H1 (cell line): ENCODE measurements at regions not wholly inside any gene's neighbourhood (a gene's known extent, or its start where the extent isn't known, plus 50 kb on each side); places are given as distances from the start of the nearest gene placed in this dataset.

Experiments used
- CTCF ChIA-PET: fragments of 300-600 bp; sonication (Branson Sonifier 250); formaldehyde crosslinking; loops from one replicate; lab custom pipeline; 2021; ENCODE audit not compliant: partially characterized antibody; lab: Charles Lee
- POLR2A ChIA-PET: fragments of 300-600 bp; sonication (Branson Sonifier 250); formaldehyde crosslinking; loops from one replicate; lab custom pipeline; 2021; ENCODE audit warnings: inconsistent platforms; ENCODE audit not compliant: partially characterized antibody; lab: Charles Lee
- DNase-seq, 2 experiments: peaks; one replicate each; pipeline versions ENCODE4 v3.0.0 to v3.0.0-alpha.2; 2010 to 2022; ENCODE audit warnings: low spot score in 2 of 2, low read depth in 1 of 2, mixed read lengths in 1 of 2
- FAIRE-seq: peaks from 2 replicates; lab custom pipeline; 2011; peaks lifted over from hg19 to GRCh38; lab: Jason Lieb, UNC
- H2AFZ ChIP-seq: 2 replicates; pipeline ENCODE4 v1.8.1; 2012; ENCODE audit warnings: low read length, inconsistent platforms
- H2AK5ac ChIP-seq: 2 replicates; pipeline ENCODE4 v1.6.1; 2013; ENCODE audit warnings: low read depth, low read length
- H2BK120ac ChIP-seq: replicated peaks from 2 replicates; pipeline ENCODE3; 2013; ENCODE audit warnings: low read depth, low read length, inconsistent platforms
- H2BK12ac ChIP-seq: 2 replicates; pipeline ENCODE4 v1.6.1; 2013; ENCODE audit warnings: low read depth, low read length
- H2BK15ac ChIP-seq: 2 replicates; pipeline ENCODE4 v1.6.1; 2013; ENCODE audit warnings: low read length
- H2BK20ac ChIP-seq: 2 replicates; pipeline ENCODE4 v1.6.1; 2013; ENCODE audit warnings: low read length
- H2BK5ac ChIP-seq: 2 replicates; pipeline ENCODE4 v1.6.1; 2013; ENCODE audit warnings: low read depth, low read length
- H3K14ac ChIP-seq: 2 replicates; pipeline ENCODE4 v1.6.1; 2013; ENCODE audit warnings: inconsistent platforms; ENCODE audit not compliant: insufficient read length
- H3K18ac ChIP-seq: 2 replicates; pipeline ENCODE4 v1.6.1; 2013; ENCODE audit warnings: low read length; ENCODE audit errors: extremely low read depth
- H3K23ac ChIP-seq: 2 replicates; pipeline ENCODE4 v1.6.1; 2013; ENCODE audit warnings: inconsistent platforms; ENCODE audit not compliant: insufficient read length
- H3K23me2 ChIP-seq: 2 replicates; pipeline ENCODE4 v1.6.1; 2013; ENCODE audit warnings: low read depth, low read length
- H3K27ac ChIP-seq: 2 replicates; pipeline ENCODE4 v1.6.1; 2011; ENCODE audit warnings: low read depth, low read length, inconsistent platforms
- H3K27me3 ChIP-seq, 4 experiments: replicated peaks in 1 of 4; 1 replicate in 1 of 4; 2 replicates in 3 of 4; pipeline versions ENCODE4 v1.6.1 to v1.8.1; 2011 to 2013; ENCODE audit warnings: low read length in 3 of 4, mild to moderate bottlenecking in 3 of 4, inconsistent platforms in 2 of 4, mixed read lengths in 2 of 4, moderate library complexity in 1 of 4; ENCODE audit not compliant: control insufficient read depth in 3 of 4, insufficient read depth in 3 of 4; ENCODE audit errors: extremely low read depth in 1 of 4
- H3K36me3 ChIP-seq, 4 experiments: 2 replicates each; pipeline versions ENCODE4 v1.6.1 to v1.8.1; 2011 to 2013; ENCODE audit warnings: mild to moderate bottlenecking in 4 of 4, low read length in 3 of 4, moderate library complexity in 2 of 4, control low read depth in 1 of 4, inconsistent platforms in 1 of 4; ENCODE audit not compliant: insufficient read depth in 4 of 4, control insufficient read depth in 2 of 4
- H3K4ac ChIP-seq: replicated peaks from 2 replicates; pipeline ENCODE3; 2013; ENCODE audit warnings: low read length, low read depth, mixed read lengths, inconsistent platforms; ENCODE audit not compliant: insufficient read length
- H3K4me1 ChIP-seq, 4 experiments: replicated peaks in 1 of 4; 1 replicate in 1 of 4; 2 replicates in 3 of 4; pipeline versions ENCODE4 v1.6.1 to v1.8.1; 2011 to 2013; ENCODE audit warnings: low read length in 3 of 4, inconsistent platforms in 2 of 4, mixed read lengths in 1 of 4; ENCODE audit not compliant: insufficient read depth in 4 of 4, control insufficient read depth in 3 of 4
- H3K4me2 ChIP-seq, 2 experiments: 2 replicates each; pipeline versions ENCODE4 v1.6.1 to v1.8.1; 2011 to 2013; ENCODE audit warnings: low read depth in 2 of 2, low read length in 2 of 2, control low read depth in 1 of 2, inconsistent platforms in 1 of 2, mild to moderate bottlenecking in 1 of 2; ENCODE audit not compliant: insufficient read depth in 1 of 2
- H3K4me3 ChIP-seq, 4 experiments: fragments of 200-600, 300-600 bp in 1 of 4; sonication (generic), shearing (Covaris generic), sonication (Bioruptor Twin) in 1 of 4; 2 replicates each; pipeline versions ENCODE4 v1.5.1 to v1.8.1; 2011 to 2016; ENCODE audit warnings: low read length in 4 of 4, low read depth in 3 of 4, control low read depth in 2 of 4, inconsistent platforms in 2 of 4, mild to moderate bottlenecking in 2 of 4, mixed read lengths in 1 of 4, moderate library complexity in 1 of 4; ENCODE audit not compliant: insufficient read depth in 2 of 4; ENCODE audit errors: extremely low read depth in 1 of 4
- H3K56ac ChIP-seq: replicated peaks from 2 replicates; pipeline ENCODE3; 2013; ENCODE audit warnings: low read depth, mild to moderate bottlenecking, mixed read lengths, low read length, inconsistent platforms; ENCODE audit not compliant: insufficient read length
- H3K79me1 ChIP-seq: 2 replicates; pipeline ENCODE4 v1.6.1; 2013; ENCODE audit warnings: low read depth, low read length, control low read depth
- H3K79me2 ChIP-seq, 2 experiments: 2 replicates each; pipeline versions ENCODE4 v1.6.1 to v1.8.1; 2012 to 2013; ENCODE audit warnings: low read length in 2 of 2, mild to moderate bottlenecking in 2 of 2, inconsistent platforms in 1 of 2; ENCODE audit not compliant: insufficient read depth in 2 of 2, control insufficient read depth in 1 of 2
- H3K9ac ChIP-seq, 4 experiments: replicated peaks in 1 of 4; 1 replicate in 1 of 4; 2 replicates in 3 of 4; pipeline versions ENCODE4 v1.6.1 to v1.8.1; 2011 to 2013; ENCODE audit warnings: low read depth in 3 of 4, low read length in 3 of 4, control low read depth in 2 of 4, mild to moderate bottlenecking in 2 of 4, moderate library complexity in 2 of 4, inconsistent platforms in 1 of 4; ENCODE audit errors: extremely low read depth in 1 of 4
- H3K9me3 ChIP-seq, 2 experiments: 2 replicates each; pipeline versions ENCODE4 v1.6.1 to v1.8.1; 2012 to 2013; ENCODE audit warnings: mild to moderate bottlenecking in 2 of 2, moderate library complexity in 2 of 2, control low read depth in 1 of 2, inconsistent platforms in 1 of 2, low read depth in 1 of 2, low read length in 1 of 2, mixed read lengths in 1 of 2; ENCODE audit not compliant: insufficient read depth in 2 of 2
- H4K20me1 ChIP-seq, 2 experiments: replicated peaks in 1 of 2; 2 replicates each; pipeline versions ENCODE3 to v1.8.1; 2011 to 2013; ENCODE audit warnings: inconsistent platforms in 2 of 2, low read length in 2 of 2, mild to moderate bottlenecking in 1 of 2; ENCODE audit not compliant: insufficient read depth in 2 of 2, control insufficient read depth in 1 of 2
- H4K5ac ChIP-seq: 2 replicates; pipeline ENCODE4 v1.6.1; 2013; ENCODE audit warnings: low read length, low read depth, mixed read lengths, inconsistent platforms; ENCODE audit not compliant: insufficient read length
- H4K8ac ChIP-seq: 2 replicates; pipeline ENCODE4 v1.8.0; 2013; ENCODE audit warnings: mild to moderate bottlenecking, moderate library complexity, low read length, inconsistent platforms; ENCODE audit not compliant: insufficient read depth; ENCODE audit errors: extremely low read depth
- H4K91ac ChIP-seq: replicated peaks from 2 replicates; pipeline ENCODE3; 2013; ENCODE audit warnings: low read length, mixed read lengths, inconsistent platforms; ENCODE audit not compliant: insufficient read length
- BACH1 ChIP-seq: IDR thresholded peaks from 2 replicates; pipeline ENCODE4 v1.6.1; 2012; ENCODE audit warnings: low read length, improper control_type of control experiment
- BCL11A ChIP-seq, 2 experiments: IDR thresholded peaks; one replicate each; pipeline ENCODE4 v1.6.1; 2011; ENCODE audit warnings: low read depth in 2 of 2, low read length in 2 of 2, mild to moderate bottlenecking in 2 of 2
- CBX5 ChIP-seq: fragments of 300-800, 300-1000 bp; sonication (generic); IDR thresholded peaks from 2 replicates; pipeline ENCODE4 v1.7.1; 2016; ENCODE audit warnings: antibody characterized with exemption, low read length, low read depth
- CHD2 ChIP-seq: IDR thresholded peaks from 2 replicates; pipeline ENCODE4 v1.6.1; 2012; ENCODE audit warnings: low read length, improper control_type of control experiment
- EP300 ChIP-seq, 2 experiments: IDR thresholded peaks; 1 replicate in 1 of 2; 2 replicates in 1 of 2; pipeline ENCODE4 v1.6.1; 2011 to 2012; ENCODE audit warnings: low read depth in 2 of 2, low read length in 2 of 2, mild to moderate bottlenecking in 2 of 2, borderline replicate concordance in 1 of 2, inconsistent platforms in 1 of 2, moderate library complexity in 1 of 2
- KDM5A ChIP-seq: fragments of 200-600 bp; IDR thresholded peaks from 2 replicates; pipeline ENCODE4 v1.7.1; 2012; ENCODE audit warnings: mild to moderate bottlenecking, low read length, inconsistent platforms, mixed read lengths
- NRF1 ChIP-seq: IDR thresholded peaks from 2 replicates; pipeline ENCODE4 v1.6.1; 2011; ENCODE audit warnings: mild to moderate bottlenecking, low read depth, low read length, improper control_type of control experiment
- PHF8 ChIP-seq: fragments of 200-600 bp; sonication (generic); conservative IDR thresholded peaks from 2 replicates; pipeline ENCODE4 v1.7.1; 2012; ENCODE audit warnings: low read depth, mild to moderate bottlenecking, inconsistent platforms, low read length, moderate library complexity
- POLR2A ChIP-seq, 2 experiments: IDR thresholded peaks; 1 replicate in 1 of 2; 2 replicates in 1 of 2; pipeline ENCODE4 v1.6.1; 2011; ENCODE audit warnings: low read depth in 2 of 2, low read length in 2 of 2, mild to moderate bottlenecking in 2 of 2; ENCODE audit errors: control extremely low read depth in 1 of 2
- RBBP5 ChIP-seq: IDR thresholded peaks from 2 replicates; pipeline ENCODE4 v1.7.1; 2012; ENCODE audit warnings: low read depth, mild to moderate bottlenecking, inconsistent platforms, low read length, moderate library complexity, borderline replicate concordance
- SP2 ChIP-seq: IDR thresholded peaks from 2 replicates; pipeline ENCODE4 v1.6.1; 2012; ENCODE audit warnings: mild to moderate bottlenecking, low read length, inconsistent platforms
- SP4 ChIP-seq: IDR thresholded peaks from 2 replicates; pipeline ENCODE4 v1.6.1; 2012; ENCODE audit warnings: low read length, inconsistent platforms
- SRF ChIP-seq: IDR thresholded peaks from 2 replicates; pipeline ENCODE4 v1.6.1; 2011; ENCODE audit warnings: mild to moderate bottlenecking, low read depth, low read length, moderate library complexity
- TCF12 ChIP-seq: IDR thresholded peaks from 2 replicates; pipeline ENCODE4 v1.6.1; 2011; ENCODE audit warnings: low read depth, mild to moderate bottlenecking, low read length
- TEAD4 ChIP-seq: IDR thresholded peaks from 2 replicates; pipeline ENCODE4 v1.6.1; 2012; ENCODE audit warnings: low read depth, low read length, inconsistent platforms, mixed read lengths
- WGBS, 2 experiments: shearing (Covaris generic) in 1 of 2; methylation state at CpG; one replicate each; pipeline versions ENCODE4 v1.1.6 to v1.1.7; 2013 to 2015; ENCODE audit warnings: low lambda C conversion rate in 2 of 2, mixed read lengths in 2 of 2, inconsistent platforms in 1 of 2, low coverage in 1 of 2, missing lambda C conversion rate in 1 of 2; ENCODE audit not compliant: insufficient replicate concordance in 2 of 2, insufficient coverage in 1 of 2, insufficient read length in 1 of 2; ENCODE audit errors: extremely low coverage in 1 of 2, missing lambda C conversion rate in 1 of 2; 5-methylcytosine and 5-hydroxymethylcytosine counted together
- TF ChIP-seq, protein P1 (sequence below): IDR thresholded peaks from 2 replicates; pipeline ENCODE4 v1.6.1; 2011; ENCODE audit warnings: low read length, improper control_type of control experiment

DNA sequence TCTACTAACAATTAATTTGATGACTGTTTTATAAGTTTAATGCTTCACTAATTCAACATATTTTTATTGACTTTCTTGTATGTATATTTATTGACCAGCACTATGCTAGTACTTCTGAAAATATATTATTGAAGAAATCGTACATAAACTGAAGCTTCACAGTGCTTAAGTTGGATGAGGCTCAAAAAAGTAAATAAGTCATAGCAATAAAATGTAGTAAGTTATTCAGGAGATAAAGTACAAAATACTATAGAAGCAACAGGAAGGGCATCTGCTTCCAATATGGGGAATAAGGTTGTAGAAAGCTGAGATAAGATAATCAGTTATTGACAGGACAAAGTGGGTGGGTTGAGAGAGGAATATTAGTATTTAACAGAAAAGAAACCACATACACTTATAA, 944.9 kb upstream of the MIR17HG start:
- H3K9me3 ChIP-seq: 0 out of 4 replicates have a peak, but pooled peaks cover 0 to 3% of the 10 kb centered on the region in 2 experiments
- H3K79me1 ChIP-seq: no peaks in the 10 kb centered on the region
- POLR2A ChIA-PET: no interaction called here
- no peak overlapping the region for H2AK5ac ChIP-seq
- H2AFZ ChIP-seq: no peak overlapping the region
- no peak overlapping the region for H2BK5ac ChIP-seq
- H3K9ac ChIP-seq: no peak overlapping the region
- no peak overlapping the region for H3K4ac ChIP-seq
- H4K91ac ChIP-seq: no peak overlapping the region
- no peaks in the 10 kb centered on the region for H3K36me3 ChIP-seq
- H4K8ac ChIP-seq: no peak overlapping the region
- no peaks in the 10 kb centered on the region for H3K79me2 ChIP-seq
- FAIRE-seq (no peak), DNase-seq (no peak)
- WGBS, 2 experiments: 100% methylated on average over 1 of the region's 1 CpG; no CpG with 5 or more reads in 1 of the 2 experiments
- no peak overlapping the region for H3K4me2 ChIP-seq
- no peak overlapping the region for H3K23ac ChIP-seq
- H3K56ac ChIP-seq: no peak overlapping the region
- no peak overlapping the region for H2BK120ac ChIP-seq
- no peak overlapping the region for H3K4me3 ChIP-seq
- H3K18ac ChIP-seq: no peak overlapping the region
- no peak overlapping the region for H2BK15ac ChIP-seq
- H3K27ac ChIP-seq: no peak overlapping the region
- no peaks in the 10 kb centered on the region for H3K27me3 ChIP-seq
- H3K14ac ChIP-seq: no peak overlapping the region
- H4K5ac ChIP-seq: no peak overlapping the region
- CTCF ChIA-PET: no interaction called here
- H4K20me1 ChIP-seq: no peaks in the 10 kb centered on the region
- no peak overlapping the region for H2BK12ac ChIP-seq
- peaks cover 0 to under 1% (median 0%) of the 10 kb centered on the region in 4 experiments; a peak in 2 of 7 replicates for H3K4me1 ChIP-seq
- H2BK20ac ChIP-seq: no peak overlapping the region
- H3K23me2 ChIP-seq: no peaks in the 10 kb centered on the region
- TF ChIP-seq CBX5 (no peak), BCL11A (IDR thresholded peaks at IDR 0.05; ENCODE audit: low read depth in 2 of 2, low read length in 2 of 2) (no peak), POLR2A (IDR thresholded peaks at IDR 0.05; ENCODE audit: control extremely low read depth in 1 of 2, low read depth in 2 of 2, low read length in 2 of 2) (no peak), TCF12 (no peak), EP300 (IDR thresholded peaks at IDR 0.05; ENCODE audit: borderline replicate concordance in 1 of 2, low read depth in 2 of 2, low read length in 2 of 2) (no peak), PHF8 (no peak), RBBP5 (no peak), BACH1 (no peak), CHD2 (no peak), SP4 (no peak), TEAD4 (no peak), NRF1 (no peak), KDM5A (no peak), SP2 (no peak), SRF (no peak)
- TF ChIP-seq, protein P1, sequence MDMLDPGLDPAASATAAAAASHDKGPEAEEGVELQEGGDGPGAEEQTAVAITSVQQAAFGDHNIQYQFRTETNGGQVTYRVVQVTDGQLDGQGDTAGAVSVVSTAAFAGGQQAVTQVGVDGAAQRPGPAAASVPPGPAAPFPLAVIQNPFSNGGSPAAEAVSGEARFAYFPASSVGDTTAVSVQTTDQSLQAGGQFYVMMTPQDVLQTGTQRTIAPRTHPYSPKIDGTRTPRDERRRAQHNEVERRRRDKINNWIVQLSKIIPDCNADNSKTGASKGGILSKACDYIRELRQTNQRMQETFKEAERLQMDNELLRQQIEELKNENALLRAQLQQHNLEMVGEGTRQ: no peak
